ENCODE measurements at regions not wholly inside any gene's neighbourhood (a gene's known extent, or its start where the extent isn't known, plus 50 kb on each side); places are given as distances from the start of the nearest gene placed in this dataset.

DNA sequence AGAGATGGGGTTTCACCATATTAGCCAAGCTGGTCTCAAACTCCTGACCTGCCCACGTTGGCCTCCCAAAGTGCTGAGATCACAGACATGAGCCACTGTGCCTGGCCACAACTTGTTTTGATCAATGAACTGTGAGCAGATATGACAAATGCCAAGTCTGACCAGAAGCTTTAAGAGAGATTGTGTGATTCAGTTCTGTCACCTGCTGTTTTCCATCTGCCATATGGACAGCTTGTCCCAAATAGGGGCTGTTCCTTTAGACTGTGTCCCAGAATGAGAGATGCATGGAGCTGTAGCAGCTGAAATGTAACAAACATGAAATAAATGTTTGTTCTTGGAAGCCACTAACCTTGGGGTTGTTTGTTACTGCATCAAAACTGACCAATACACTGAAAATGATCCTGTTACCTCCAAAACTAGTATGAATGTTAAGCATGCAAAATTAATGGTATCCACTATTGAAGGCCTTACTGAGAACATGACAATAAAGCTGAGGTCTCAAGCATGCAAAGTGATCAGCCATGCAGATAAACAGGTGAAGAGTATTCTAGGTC lies 65.9 kb upstream of the MED13L start:
- no peak overlapping the region for H3K4me2 ChIP-seq (ENCODE audit: extremely low read depth, insufficient read depth, low read length)
- H3K79me2 ChIP-seq (ENCODE audit: control insufficient read depth, insufficient read depth, low read length) = no peaks in the 10 kb centered on the region
- H3K27me3 ChIP-seq (ENCODE audit: control insufficient read depth, insufficient read depth, low read length) = no peaks in the 10 kb centered on the region
- peaks cover 3% of the 10 kb centered on the region for H3K4me1 ChIP-seq (ENCODE audit: control insufficient read depth, extremely low read depth, insufficient read depth, low read length)
- H3K27ac ChIP-seq (ENCODE audit: insufficient read depth, low read length) = no peak overlapping the region
- TF ChIP-seq, protein P1, sequence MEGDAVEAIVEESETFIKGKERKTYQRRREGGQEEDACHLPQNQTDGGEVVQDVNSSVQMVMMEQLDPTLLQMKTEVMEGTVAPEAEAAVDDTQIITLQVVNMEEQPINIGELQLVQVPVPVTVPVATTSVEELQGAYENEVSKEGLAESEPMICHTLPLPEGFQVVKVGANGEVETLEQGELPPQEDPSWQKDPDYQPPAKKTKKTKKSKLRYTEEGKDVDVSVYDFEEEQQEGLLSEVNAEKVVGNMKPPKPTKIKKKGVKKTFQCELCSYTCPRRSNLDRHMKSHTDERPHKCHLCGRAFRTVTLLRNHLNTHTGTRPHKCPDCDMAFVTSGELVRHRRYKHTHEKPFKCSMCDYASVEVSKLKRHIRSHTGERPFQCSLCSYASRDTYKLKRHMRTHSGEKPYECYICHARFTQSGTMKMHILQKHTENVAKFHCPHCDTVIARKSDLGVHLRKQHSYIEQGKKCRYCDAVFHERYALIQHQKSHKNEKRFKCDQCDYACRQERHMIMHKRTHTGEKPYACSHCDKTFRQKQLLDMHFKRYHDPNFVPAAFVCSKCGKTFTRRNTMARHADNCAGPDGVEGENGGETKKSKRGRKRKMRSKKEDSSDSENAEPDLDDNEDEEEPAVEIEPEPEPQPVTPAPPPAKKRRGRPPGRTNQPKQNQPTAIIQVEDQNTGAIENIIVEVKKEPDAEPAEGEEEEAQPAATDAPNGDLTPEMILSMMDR (conservative IDR thresholded peaks at IDR 0.05 in 1 of 2, IDR thresholded peaks at IDR 0.05 in 1 of 2; ENCODE audit: low read depth in 1 of 2, low read length in 2 of 2) = no peak
- no peak for TF ChIP-seq EZH2 (IDR thresholded peaks at IDR 0.05; ENCODE audit: low read length, missing control alignments)
- no peaks in the 10 kb centered on the region for H4K20me1 ChIP-seq (ENCODE audit: control insufficient read depth, extremely low read depth, insufficient read depth, low read length)
- no peak overlapping the region for H3K4me3 ChIP-seq (replicated peaks in 1 of 4; ENCODE audit: control extremely low read depth in 1 of 4, insufficient read depth in 1 of 4, low read depth in 3 of 4, low read length in 4 of 4)
- no peak overlapping the region for H2AFZ ChIP-seq (ENCODE audit: low read length)
- H3K9me3 ChIP-seq (ENCODE audit: control insufficient read depth, insufficient read depth, low read depth, low read length) = no peaks in the 10 kb centered on the region
- H3K36me3 ChIP-seq (ENCODE audit: control insufficient read depth, insufficient read depth, low read length) = no peaks in the 10 kb centered on the region
- no peak overlapping the region for H3K9ac ChIP-seq (ENCODE audit: insufficient read depth, low read length)
- DNase-seq (ENCODE audit: low read depth in 2 of 2) = no peak

DNA sequence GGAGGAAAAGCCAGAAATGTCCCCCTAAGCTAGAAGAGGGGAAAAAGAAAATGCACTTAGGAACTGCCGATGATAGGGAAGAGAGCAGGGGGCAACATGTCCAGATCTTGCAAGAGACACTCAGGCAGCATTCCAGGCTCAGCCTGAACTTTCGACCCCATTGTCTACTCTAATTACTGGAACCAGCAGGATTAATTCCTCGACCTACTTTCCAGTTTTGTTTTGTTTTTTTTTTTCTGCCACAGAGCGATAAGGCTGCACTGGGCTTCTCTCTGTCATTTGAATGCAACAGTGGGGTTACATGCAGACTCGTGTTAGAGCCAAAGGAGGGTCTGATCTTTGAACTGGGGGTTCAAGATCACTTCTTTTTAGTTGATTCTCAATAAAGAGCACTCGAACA lies 68.7 kb upstream of the MED13L start:
- Histone ChIP-seq H3K27ac (ENCODE audit: insufficient read depth, low read length) (no peak overlapping the region), H3K4me1 (ENCODE audit: control insufficient read depth, extremely low read depth, insufficient read depth, low read length) (peaks cover 3% of the 10 kb centered on the region), H3K4me3 (replicated peaks in 1 of 4; ENCODE audit: control extremely low read depth in 1 of 4, insufficient read depth in 1 of 4, low read depth in 3 of 4, low read length in 4 of 4) (no peak overlapping the region), H2AFZ (ENCODE audit: low read length) (no peak overlapping the region), H3K36me3 (ENCODE audit: control insufficient read depth, insufficient read depth, low read length) (no peaks in the 10 kb centered on the region), H4K20me1 (ENCODE audit: control insufficient read depth, extremely low read depth, insufficient read depth, low read length) (no peaks in the 10 kb centered on the region), H3K4me2 (ENCODE audit: extremely low read depth, insufficient read depth, low read length) (no peak overlapping the region), H3K9me3 (ENCODE audit: control insufficient read depth, insufficient read depth, low read depth, low read length) (no peaks in the 10 kb centered on the region), H3K9ac (ENCODE audit: insufficient read depth, low read length) (no peak overlapping the region), H3K79me2 (ENCODE audit: control insufficient read depth, insufficient read depth, low read length) (no peaks in the 10 kb centered on the region), H3K27me3 (ENCODE audit: control insufficient read depth, insufficient read depth, low read length) (no peaks in the 10 kb centered on the region)
- DNase-seq (ENCODE audit: low read depth in 2 of 2) = peak; percentile 8 to 58
- TF ChIP-seq EZH2 (IDR thresholded peaks at IDR 0.05; ENCODE audit: low read length, missing control alignments) = no peak
- TF ChIP-seq, protein P1 (conservative IDR thresholded peaks at IDR 0.05 in 1 of 2, IDR thresholded peaks at IDR 0.05 in 1 of 2; ENCODE audit: low read depth in 1 of 2, low read length in 2 of 2) = no peak

DNA sequence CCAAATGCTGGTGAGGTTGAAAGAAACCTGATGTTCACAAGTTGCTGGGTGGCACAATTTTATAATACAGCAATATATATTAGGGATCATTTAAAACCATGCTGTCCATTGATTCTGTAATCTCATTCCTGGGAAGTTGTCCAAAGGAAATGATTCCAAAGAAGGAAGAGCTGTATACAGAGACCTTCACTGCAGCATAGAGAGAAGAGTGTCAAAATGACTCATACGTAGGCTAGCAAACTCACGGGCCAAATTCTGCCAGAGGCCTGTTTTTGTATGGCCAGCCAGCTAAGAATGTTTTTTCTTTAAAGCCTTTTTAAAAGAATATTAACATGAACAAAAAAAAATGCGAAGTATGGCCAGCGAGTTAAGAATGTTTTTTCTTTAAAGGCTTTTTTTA lies 69.2 kb upstream of the MED13L start:
- TF ChIP-seq, protein P1 (conservative IDR thresholded peaks at IDR 0.05 in 1 of 2, IDR thresholded peaks at IDR 0.05 in 1 of 2; ENCODE audit: low read depth in 1 of 2, low read length in 2 of 2) = no peak
- TF ChIP-seq EZH2 (IDR thresholded peaks at IDR 0.05; ENCODE audit: low read length, missing control alignments) = no peak
- DNase-seq (ENCODE audit: low read depth in 2 of 2) = peak; percentile 89 to 94
- H3K79me2 ChIP-seq (ENCODE audit: control insufficient read depth, insufficient read depth, low read length) = no peaks in the 10 kb centered on the region
- H3K27me3 ChIP-seq (ENCODE audit: control insufficient read depth, insufficient read depth, low read length) = no peaks in the 10 kb centered on the region
- no peaks in the 10 kb centered on the region for H3K36me3 ChIP-seq (ENCODE audit: control insufficient read depth, insufficient read depth, low read length)
- H2AFZ ChIP-seq (ENCODE audit: low read length) = no peak overlapping the region
- no peak overlapping the region for H3K27ac ChIP-seq (ENCODE audit: insufficient read depth, low read length)
- peaks cover 3% of the 10 kb centered on the region for H3K4me1 ChIP-seq (ENCODE audit: control insufficient read depth, extremely low read depth, insufficient read depth, low read length)
- no peaks in the 10 kb centered on the region for H4K20me1 ChIP-seq (ENCODE audit: control insufficient read depth, extremely low read depth, insufficient read depth, low read length)
- no peak overlapping the region for H3K9ac ChIP-seq (ENCODE audit: insufficient read depth, low read length)
- H3K9me3 ChIP-seq (ENCODE audit: control insufficient read depth, insufficient read depth, low read depth, low read length) = no peaks in the 10 kb centered on the region
- no peak overlapping the region for H3K4me3 ChIP-seq (replicated peaks in 1 of 4; ENCODE audit: control extremely low read depth in 1 of 4, insufficient read depth in 1 of 4, low read depth in 3 of 4, low read length in 4 of 4)
- no peak overlapping the region for H3K4me2 ChIP-seq (ENCODE audit: extremely low read depth, insufficient read depth, low read length)

Measured in fibroblast of lung (primary cell).